ENCODE measurements at regions not wholly inside any gene's neighbourhood (a gene's known extent, or its start where the extent isn't known, plus 50 kb on each side); places are given as distances from the start of the nearest gene placed in this dataset.

- DNase-seq, result no peak
Observed at GRCh38 chr14:31966896-31967668, 110.0 kb upstream of the ARHGAP5 start.

GRCh38 chr14:31967669-31967975 is 109.5 kb upstream of the ARHGAP5 start:
- no peak for DNase-seq

GRCh38 chr14:31968107-31968810 is 108.8 kb upstream of the ARHGAP5 start:
- DNase-seq, result no peak

GRCh38 chr14:31968956-31969698 is 108.0 kb upstream of the ARHGAP5 start:
- no peak for DNase-seq

- no peak for DNase-seq
Observed at GRCh38 chr14:31969699-31970240, 107.3 kb upstream of the ARHGAP5 start.

- no peak for DNase-seq
Observed at GRCh38 chr14:31970744-31971143, 106.4 kb upstream of the ARHGAP5 start.

GRCh38 chr14:31971612-31972011 is 105.5 kb upstream of the ARHGAP5 start:
- DNase-seq, result no peak

GRCh38 chr14:31977001-31977556 is 100.0 kb upstream of the ARHGAP5 start:
- no peak for DNase-seq

GRCh38 chr14:31978423-31978822 is 98.7 kb upstream of the ARHGAP5 start:
- no peak for DNase-seq

- DNase-seq, result no peak
Observed at GRCh38 chr14:31982642-31983041, 94.5 kb upstream of the ARHGAP5 start.

GRCh38 chr14:31986405-31986804 is 90.7 kb upstream of the ARHGAP5 start:
- no peak for DNase-seq

- no peak for DNase-seq
Observed at GRCh38 chr14:31987721-31988120, 89.4 kb upstream of the ARHGAP5 start.

GRCh38 chr14:31988244-31988643 is 88.9 kb upstream of the ARHGAP5 start:
- no peak for DNase-seq

GRCh38 chr14:31990183-31990857 is 86.8 kb upstream of the ARHGAP5 start:
- DNase-seq, result no peak

GRCh38 chr14:31990926-31991572 is 86.1 kb upstream of the ARHGAP5 start:
- DNase-seq, result no peak

- DNase-seq, result no peak
Observed at GRCh38 chr14:31992011-31992447, 85.1 kb upstream of the ARHGAP5 start.

- DNase-seq, result no peak
Observed at GRCh38 chr14:31993521-31993951, 83.6 kb upstream of the ARHGAP5 start.

- no peak for DNase-seq
Observed at GRCh38 chr14:31994391-31995033, 82.6 kb upstream of the ARHGAP5 start.

- DNase-seq, result no peak
Observed at GRCh38 chr14:32003585-32003984, 73.5 kb upstream of the ARHGAP5 start.

GRCh38 chr14:32004300-32004699 is 72.8 kb upstream of the ARHGAP5 start:
- no peak for DNase-seq

GRCh38 chr14:32005628-32006027 is 71.5 kb upstream of the ARHGAP5 start:
- DNase-seq, result no peak

Data from CD4-positive, alpha-beta T cell treated with Interleukin-12 subunit alpha and Interleukin-12 subunit beta, for 1 hour (primary cell).